Activated effector memory CD4-positive, alpha-beta T cell treated with Interleukin-2 at 50 U/mL for 16 hours (primary cell): ENCODE measurements at regions not wholly inside any gene's neighbourhood (a gene's known extent, or its start where the extent isn't known, plus 50 kb on each side); places are given as distances from the start of the nearest gene placed in this dataset.
"Not testable (repeated sequence)": the region's sequence is repeated elsewhere in the genome, so short reads cannot be mapped to it uniquely, and the experiment has no call there.

Source experiments
- DNase-seq: peaks from one replicate; pipeline ENCODE4 v3.0.0-alpha.2; 2020

- not testable (repeated sequence) for DNase-seq
Measured at GRCh38 chr13:18822655-18823639, 358.7 kb downstream of the TUBA3C start.

GRCh38 chr13:18773988-18774387, 407.6 kb downstream of the TUBA3C start:
- DNase-seq, result not testable (repeated sequence)

GRCh38 chr13:18741696-18742095, 439.9 kb downstream of the TUBA3C start:
- DNase-seq, result not testable (repeated sequence)

GRCh38 chr13:18739310-18739709, 442.3 kb downstream of the TUBA3C start:
- no peak for DNase-seq

- DNase-seq, result not testable (repeated sequence)
Measured at GRCh38 chr13:18738086-18738485, 443.5 kb downstream of the TUBA3C start.

GRCh38 chr13:18727138-18727537, 454.5 kb downstream of the TUBA3C start:
- not testable (repeated sequence) for DNase-seq

- DNase-seq, result not testable (repeated sequence)
Measured at GRCh38 chr13:18726524-18726923, 455.1 kb downstream of the TUBA3C start.

GRCh38 chr13:18725242-18725822, 456.3 kb downstream of the TUBA3C start:
- DNase-seq, result not testable (repeated sequence)

GRCh38 chr13:18714889-18715288, 466.7 kb downstream of the TUBA3C start:
- no peak for DNase-seq

- not testable (repeated sequence) for DNase-seq
Measured at GRCh38 chr13:18710673-18711072, 471.0 kb downstream of the TUBA3C start.

GRCh38 chr13:18706538-18706937, 475.1 kb downstream of the TUBA3C start:
- DNase-seq, result not testable (repeated sequence)

- DNase-seq, result not testable (repeated sequence)
Measured at GRCh38 chr13:18702464-18703247, 479.0 kb downstream of the TUBA3C start.

GRCh38 chr13:18698332-18698731, 483.3 kb downstream of the TUBA3C start:
- DNase-seq, result not testable (repeated sequence)

GRCh38 chr13:18697851-18698250, 483.8 kb downstream of the TUBA3C start:
- not testable (repeated sequence) for DNase-seq

- not testable (repeated sequence) for DNase-seq
Measured at GRCh38 chr13:18697221-18697620, 484.4 kb downstream of the TUBA3C start.

GRCh38 chr13:18677403-18677802, 504.2 kb downstream of the TUBA3C start:
- not testable (repeated sequence) for DNase-seq

- DNase-seq, result not testable (repeated sequence)
Measured at GRCh38 chr13:18675268-18675667, 506.4 kb downstream of the TUBA3C start.

GRCh38 chr13:18673794-18674193, 507.8 kb downstream of the TUBA3C start:
- DNase-seq, result not testable (repeated sequence)

- not testable (repeated sequence) for DNase-seq
Measured at GRCh38 chr13:18666585-18666984, 515.0 kb downstream of the TUBA3C start.

- DNase-seq, result not testable (repeated sequence)
Measured at GRCh38 chr13:18665716-18666115, 515.9 kb downstream of the TUBA3C start.

GRCh38 chr13:18665124-18665523, 516.5 kb downstream of the TUBA3C start:
- DNase-seq, result not testable (repeated sequence)

- DNase-seq, result not testable (repeated sequence)
Measured at GRCh38 chr13:18663222-18663621, 518.4 kb downstream of the TUBA3C start.

- not testable (repeated sequence) for DNase-seq
Measured at GRCh38 chr13:18643644-18644172, 537.9 kb downstream of the TUBA3C start.
